Loucy (cell line): ENCODE measurements at regions not wholly inside any gene's neighbourhood (a gene's known extent, or its start where the extent isn't known, plus 50 kb on each side); places are given as distances from the start of the nearest gene placed in this dataset.

Experiments
- EZH2phosphoT487 ChIP-seq: fragments of 200-600 bp; IDR thresholded peaks from 2 replicates; pipeline ENCODE4 v1.6.1; 2018; ENCODE audit warnings: antibody characterized with exemption, mild to moderate bottlenecking, moderate library complexity, borderline replicate concordance
- TF ChIP-seq, protein P1 (sequence below): fragments of 200-600 bp; sonication (generic); conservative IDR thresholded peaks from 2 replicates; pipeline ENCODE4 v1.5.1; 2014; ENCODE audit warnings: mild to moderate bottlenecking, antibody characterized with exemption, low read length

- TF ChIP-seq, protein P1, sequence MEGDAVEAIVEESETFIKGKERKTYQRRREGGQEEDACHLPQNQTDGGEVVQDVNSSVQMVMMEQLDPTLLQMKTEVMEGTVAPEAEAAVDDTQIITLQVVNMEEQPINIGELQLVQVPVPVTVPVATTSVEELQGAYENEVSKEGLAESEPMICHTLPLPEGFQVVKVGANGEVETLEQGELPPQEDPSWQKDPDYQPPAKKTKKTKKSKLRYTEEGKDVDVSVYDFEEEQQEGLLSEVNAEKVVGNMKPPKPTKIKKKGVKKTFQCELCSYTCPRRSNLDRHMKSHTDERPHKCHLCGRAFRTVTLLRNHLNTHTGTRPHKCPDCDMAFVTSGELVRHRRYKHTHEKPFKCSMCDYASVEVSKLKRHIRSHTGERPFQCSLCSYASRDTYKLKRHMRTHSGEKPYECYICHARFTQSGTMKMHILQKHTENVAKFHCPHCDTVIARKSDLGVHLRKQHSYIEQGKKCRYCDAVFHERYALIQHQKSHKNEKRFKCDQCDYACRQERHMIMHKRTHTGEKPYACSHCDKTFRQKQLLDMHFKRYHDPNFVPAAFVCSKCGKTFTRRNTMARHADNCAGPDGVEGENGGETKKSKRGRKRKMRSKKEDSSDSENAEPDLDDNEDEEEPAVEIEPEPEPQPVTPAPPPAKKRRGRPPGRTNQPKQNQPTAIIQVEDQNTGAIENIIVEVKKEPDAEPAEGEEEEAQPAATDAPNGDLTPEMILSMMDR, result no peak
- no peak for TF ChIP-seq EZH2phosphoT487
Measured at GRCh38 chr11:26121466-26121865, 210.5 kb upstream of the ANO3 start.
